ENCODE measurements at regions not wholly inside any gene's neighbourhood (a gene's known extent, or its start where the extent isn't known, plus 50 kb on each side); places are given as distances from the start of the nearest gene placed in this dataset.

DNA sequence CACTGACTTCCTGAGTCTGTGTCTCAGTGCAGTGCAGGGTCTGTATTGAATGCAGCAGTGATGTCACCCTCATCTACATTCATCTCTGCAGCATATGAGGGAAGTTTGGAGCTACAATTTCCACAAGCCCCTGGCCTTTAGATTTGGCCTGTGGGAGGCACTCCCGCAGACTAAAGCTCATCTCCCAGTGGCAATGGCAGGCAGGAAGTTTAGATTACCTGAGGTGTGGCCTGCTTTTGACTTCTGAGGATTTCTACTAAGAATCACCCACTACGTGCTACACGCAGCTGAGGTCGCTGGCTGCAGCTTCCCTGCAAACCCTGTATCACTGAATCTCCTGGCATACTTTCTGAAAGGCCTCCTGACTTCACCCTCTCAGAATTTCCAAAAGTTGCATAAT is 202.2 kb upstream of the PRKD1 start:
- no peak for TF ChIP-seq CTCF (IDR thresholded peaks at IDR 0.05; ENCODE audit: unreplicated experiment)
- Mint-ChIP-seq H3K4me1 (ENCODE audit: unreplicated experiment) (no peaks in the 10 kb centered on the region), H3K27ac (ENCODE audit: unreplicated experiment) (no peak overlapping the region), H3K36me3 (ENCODE audit: low read depth, unreplicated experiment) (no peaks in the 10 kb centered on the region), H3K27me3 (ENCODE audit: unreplicated experiment) (no peaks in the 10 kb centered on the region), H3K4me3 (ENCODE audit: unreplicated experiment) (no peak overlapping the region), H3K9me3 (ENCODE audit: unreplicated experiment) (no peaks in the 10 kb centered on the region)
- no peak for DNase-seq (ENCODE audit: low spot score)

GRCh38 chr14:30131581-30132097 is 204.0 kb upstream of the PRKD1 start:
- Mint-ChIP-seq H3K4me3 (ENCODE audit: unreplicated experiment) (no peak overlapping the region), H3K27me3 (ENCODE audit: unreplicated experiment) (no peaks in the 10 kb centered on the region), H3K9me3 (ENCODE audit: unreplicated experiment) (no peaks in the 10 kb centered on the region), H3K4me1 (ENCODE audit: unreplicated experiment) (no peaks in the 10 kb centered on the region), H3K27ac (ENCODE audit: unreplicated experiment) (no peak overlapping the region), H3K36me3 (ENCODE audit: low read depth, unreplicated experiment) (no peaks in the 10 kb centered on the region)
- TF ChIP-seq CTCF (IDR thresholded peaks at IDR 0.05; ENCODE audit: unreplicated experiment), result no peak
- no peak for DNase-seq (ENCODE audit: low spot score)

- Mint-ChIP-seq H3K36me3 (ENCODE audit: low read depth, unreplicated experiment) (no peaks in the 10 kb centered on the region), H3K4me3 (ENCODE audit: unreplicated experiment) (no peak overlapping the region), H3K27ac (ENCODE audit: unreplicated experiment) (no peak overlapping the region), H3K9me3 (ENCODE audit: unreplicated experiment) (no peaks in the 10 kb centered on the region), H3K4me1 (ENCODE audit: unreplicated experiment) (no peaks in the 10 kb centered on the region), H3K27me3 (ENCODE audit: unreplicated experiment) (no peaks in the 10 kb centered on the region)
- no peak for DNase-seq (ENCODE audit: low spot score)
- no peak for TF ChIP-seq CTCF (IDR thresholded peaks at IDR 0.05; ENCODE audit: unreplicated experiment)
Observed at GRCh38 chr14:30132196-30132595, 204.5 kb upstream of the PRKD1 start.

GRCh38 chr14:30134936-30135335 is 207.3 kb upstream of the PRKD1 start:
- no peaks in the 10 kb centered on the region for H3K27me3 Mint-ChIP-seq (ENCODE audit: unreplicated experiment)
- no peak for TF ChIP-seq CTCF (IDR thresholded peaks at IDR 0.05; ENCODE audit: unreplicated experiment)
- H3K4me1 Mint-ChIP-seq (ENCODE audit: unreplicated experiment), result no peaks in the 10 kb centered on the region
- H3K4me3 Mint-ChIP-seq (ENCODE audit: unreplicated experiment), result no peak overlapping the region
- DNase-seq (ENCODE audit: low spot score), result no peak
- H3K27ac Mint-ChIP-seq (ENCODE audit: unreplicated experiment), result no peak overlapping the region
- no peaks in the 10 kb centered on the region for H3K9me3 Mint-ChIP-seq (ENCODE audit: unreplicated experiment)
- H3K36me3 Mint-ChIP-seq (ENCODE audit: low read depth, unreplicated experiment), result no peaks in the 10 kb centered on the region

DNA sequence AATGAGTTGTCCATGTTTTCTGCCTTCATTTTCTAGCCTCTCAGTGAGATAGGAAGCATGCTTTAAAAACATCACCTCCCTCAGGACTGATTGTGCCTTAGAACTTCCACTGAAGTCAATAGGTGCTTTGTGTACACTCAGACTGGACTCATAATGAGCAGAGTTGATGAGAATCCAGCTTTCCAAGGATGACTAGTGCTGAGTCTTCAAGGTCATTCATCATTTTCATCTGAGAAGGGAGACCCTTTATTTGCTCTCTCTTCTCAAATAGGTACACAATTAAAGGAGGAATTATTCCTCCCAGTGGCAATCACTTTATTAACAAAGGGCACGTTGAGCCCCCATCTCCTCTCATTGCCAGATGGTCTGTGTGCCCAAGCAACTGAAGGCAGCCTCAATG is 210.9 kb upstream of the PRKD1 start:
- no peaks in the 10 kb centered on the region for H3K4me1 Mint-ChIP-seq (ENCODE audit: unreplicated experiment)
- no peaks in the 10 kb centered on the region for H3K27me3 Mint-ChIP-seq (ENCODE audit: unreplicated experiment)
- TF ChIP-seq CTCF (IDR thresholded peaks at IDR 0.05; ENCODE audit: unreplicated experiment), result no peak
- no peaks in the 10 kb centered on the region for H3K36me3 Mint-ChIP-seq (ENCODE audit: low read depth, unreplicated experiment)
- H3K9me3 Mint-ChIP-seq (ENCODE audit: unreplicated experiment), result no peaks in the 10 kb centered on the region
- no peak for DNase-seq (ENCODE audit: low spot score)
- no peak overlapping the region for H3K27ac Mint-ChIP-seq (ENCODE audit: unreplicated experiment)
- no peak overlapping the region for H3K4me3 Mint-ChIP-seq (ENCODE audit: unreplicated experiment)
